Cortex of kidney (tissue), 1 donor: ENCODE measurements at regions not wholly inside any gene's neighbourhood (a gene's known extent, or its start where the extent isn't known, plus 50 kb on each side); places are given as distances from the start of the nearest gene placed in this dataset.

Experiments
- DNase-seq: peaks from one replicate; lab custom pipeline; 2025; lab: John Stamatoyannopoulos, UW

GRCh38 chr20:60430516-60431001, 472.3 kb downstream of the CDH26 start:
- DNase-seq: no peak

- no peak for DNase-seq
These were observed 473.1 kb downstream of the CDH26 start for GRCh38 chr20:60431349-60431748.

GRCh38 chr20:60437418-60437817, 479.2 kb downstream of the CDH26 start:
- DNase-seq: no peak

- DNase-seq: no peak
These were observed 488.3 kb downstream of the CDH26 start for GRCh38 chr20:60446267-60447111.

GRCh38 chr20:60447703-60448102, 489.5 kb downstream of the CDH26 start:
- DNase-seq: no peak

GRCh38 chr20:60453388-60454246, 495.4 kb downstream of the CDH26 start:
- DNase-seq: no peak

GRCh38 chr20:60454491-60454890, 496.3 kb downstream of the CDH26 start:
- DNase-seq: no peak

GRCh38 chr20:60455272-60455671, 497.0 kb downstream of the CDH26 start:
- no peak for DNase-seq

- no peak for DNase-seq
These were observed 501.0 kb downstream of the CDH26 start for GRCh38 chr20:60459212-60459611.

GRCh38 chr20:60461993-60462392, 503.8 kb downstream of the CDH26 start:
- DNase-seq: no peak

GRCh38 chr20:60463798-60464197, 505.6 kb downstream of the CDH26 start:
- DNase-seq: no peak

- DNase-seq: no peak
These were observed 507.2 kb downstream of the CDH26 start for GRCh38 chr20:60465439-60465838.

- DNase-seq: no peak
These were observed 507.9 kb downstream of the CDH26 start for GRCh38 chr20:60465993-60466686.

GRCh38 chr20:60466687-60467022, 508.4 kb downstream of the CDH26 start:
- DNase-seq: no peak

GRCh38 chr20:60467078-60467477, 508.9 kb downstream of the CDH26 start:
- DNase-seq: no peak

- DNase-seq: no peak
These were observed 509.5 kb downstream of the CDH26 start for GRCh38 chr20:60467771-60468170.

GRCh38 chr20:60469829-60470228, 511.6 kb downstream of the CDH26 start:
- DNase-seq: no peak

- DNase-seq: no peak
These were observed 512.1 kb downstream of the CDH26 start for GRCh38 chr20:60470366-60470765.

GRCh38 chr20:60473211-60473610, 515.0 kb downstream of the CDH26 start:
- no peak for DNase-seq

- no peak for DNase-seq
These were observed 516.2 kb downstream of the CDH26 start for GRCh38 chr20:60474385-60474910.

GRCh38 chr20:60476045-60476444, 517.8 kb downstream of the CDH26 start:
- no peak for DNase-seq

- DNase-seq: no peak
These were observed 519.7 kb downstream of the CDH26 start for GRCh38 chr20:60477958-60478357.
